SK-N-SH treated with all-trans-retinoic acid at 6 μM for 48 hours (cell line): ENCODE measurements at regions not wholly inside any gene's neighbourhood (a gene's known extent, or its start where the extent isn't known, plus 50 kb on each side); places are given as distances from the start of the nearest gene placed in this dataset.

ENCODE experiments used
- OSR1 ChIP-seq: fragments of 250-450 bp; sonication (Bioruptor Pico); IDR thresholded peaks from 2 replicates; pipeline ENCODE4 v1.8.0; 2022; ENCODE audit warnings: moderate library complexity, mild to moderate bottlenecking, inconsistent platforms
- ZFP3 ChIP-seq: fragments of 250-450 bp; sonication (Bioruptor Pico); IDR thresholded peaks from 2 replicates; pipeline ENCODE4 v1.5.0; 2020; ENCODE audit warnings: mild to moderate bottlenecking, moderate library complexity

DNA sequence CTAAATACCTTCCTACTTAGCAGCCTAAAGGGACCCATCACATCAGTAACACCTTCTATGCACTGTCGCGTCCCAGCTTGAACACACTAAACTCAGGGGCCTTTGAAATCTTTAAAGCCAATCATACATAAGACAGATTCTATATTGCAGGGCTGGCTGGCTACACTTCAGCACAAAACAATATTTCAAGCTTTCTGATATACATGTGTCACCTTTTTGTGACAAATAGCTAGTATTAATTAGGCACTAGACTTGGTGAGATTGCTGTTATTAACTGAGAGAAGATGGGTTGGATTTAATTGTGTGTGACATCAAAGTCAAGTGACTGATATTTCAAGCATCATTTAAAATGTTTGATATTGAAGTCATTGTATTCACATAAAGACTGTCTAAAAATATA, 148.4 kb downstream of the ZIC4 start:
- no peak for TF ChIP-seq ZFP3 (CRISPR knock-in tag)
- no peak for TF ChIP-seq OSR1 (CRISPR knock-in tag)
